ENCODE measurements at regions not wholly inside any gene's neighbourhood (a gene's known extent, or its start where the extent isn't known, plus 50 kb on each side); places are given as distances from the start of the nearest gene placed in this dataset.

DNA sequence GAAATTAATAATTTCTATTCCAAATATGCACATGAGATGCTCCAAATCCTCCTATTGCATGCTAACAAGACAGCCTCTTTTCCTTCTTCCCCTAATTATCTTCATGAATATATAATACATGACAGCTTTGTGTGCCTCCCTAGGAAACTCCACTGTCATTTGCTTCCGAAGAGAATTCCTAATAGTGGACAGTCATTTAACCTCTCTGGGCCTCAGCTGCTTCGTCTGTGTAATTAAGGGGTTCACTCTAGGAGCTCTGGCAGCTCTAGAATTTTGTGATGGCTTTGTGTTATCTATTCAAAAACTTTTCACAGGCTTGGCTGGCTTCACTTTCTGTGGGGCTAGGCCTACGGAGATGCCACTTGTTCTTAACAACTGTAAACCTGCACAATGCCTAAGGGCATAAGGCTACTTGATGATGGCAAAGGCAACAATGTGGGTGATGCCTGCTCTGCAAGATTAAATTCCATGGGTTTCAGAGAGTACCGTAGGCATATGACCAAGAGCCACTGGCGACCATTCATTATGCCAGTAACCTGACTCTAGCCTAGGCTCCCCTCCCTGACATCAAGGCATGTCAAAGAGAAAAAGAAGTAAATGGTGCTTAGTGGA lies 333.8 kb upstream of the UMPS start:
- POLR2A ChIA-PET (ENCODE audit: partially characterized antibody), result no interaction called here
- WGBS, 2 experiments (ENCODE audit: extremely low coverage in 1 of 2, insufficient coverage in 1 of 2, insufficient read length in 1 of 2, insufficient replicate concordance in 2 of 2, low coverage in 1 of 2, low lambda C conversion rate in 2 of 2, missing lambda C conversion rate in 1 of 2), result 82% methylated on average over 5 of the region's 5 CpGs; no CpG with 5 or more reads in 1 of the 2 experiments
- TF ChIP-seq, protein P1, sequence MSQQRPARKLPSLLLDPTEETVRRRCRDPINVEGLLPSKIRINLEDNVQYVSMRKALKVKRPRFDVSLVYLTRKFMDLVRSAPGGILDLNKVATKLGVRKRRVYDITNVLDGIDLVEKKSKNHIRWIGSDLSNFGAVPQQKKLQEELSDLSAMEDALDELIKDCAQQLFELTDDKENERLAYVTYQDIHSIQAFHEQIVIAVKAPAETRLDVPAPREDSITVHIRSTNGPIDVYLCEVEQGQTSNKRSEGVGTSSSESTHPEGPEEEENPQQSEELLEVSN (IDR thresholded peaks at IDR 0.05), result no peak
- TF ChIP-seq GABPA (IDR thresholded peaks at IDR 0.05; ENCODE audit: borderline replicate concordance, insufficient read depth, low read length) (no peak), CEBPB (IDR thresholded peaks at IDR 0.05; ENCODE audit: low read depth, low read length) (no peak), JUN (IDR thresholded peaks at IDR 0.05; ENCODE audit: low read depth, low read length) (no peak), SRF (IDR thresholded peaks at IDR 0.05; ENCODE audit: low read depth, low read length) (no peak), SIX5 (IDR thresholded peaks at IDR 0.05; ENCODE audit: low read depth, low read length) (no peak), CTBP2 (IDR thresholded peaks at IDR 0.05; ENCODE audit: borderline replicate concordance, insufficient read depth, insufficient read length, low read length) (no peak), CHD1 (IDR thresholded peaks at IDR 0.05; ENCODE audit: low read depth, low read length) (no peak), USF2 (IDR thresholded peaks at IDR 0.05; ENCODE audit: low read length) (no peak), MAFK (IDR thresholded peaks at IDR 0.05; ENCODE audit: low read depth, low read length) (no peak), RXRA (IDR thresholded peaks at IDR 0.05; ENCODE audit: insufficient read depth, low read depth, low read length) (no peak), KDM4A (IDR thresholded peaks at IDR 0.05; ENCODE audit: low read depth, low read length, severe bottlenecking) (no peak), ZNF274 (IDR thresholded peaks at IDR 0.05; ENCODE audit: borderline replicate concordance, extremely low read depth, low read length) (no peak)

More for the DNA sequence above, 333.8 kb upstream of the UMPS start:
- H3K56ac ChIP-seq (replicated peaks; ENCODE audit: insufficient read length, low read depth, low read length), result no peak overlapping the region
- no peaks in the 10 kb centered on the region for H3K36me3 ChIP-seq (ENCODE audit: control insufficient read depth in 2 of 4, insufficient read depth in 4 of 4, low read length in 3 of 4)
- H3K23me2 ChIP-seq (ENCODE audit: low read depth, low read length), result no peaks in the 10 kb centered on the region
- H3K4me2 ChIP-seq (ENCODE audit: insufficient read depth in 1 of 2, low read depth in 2 of 2, low read length in 2 of 2), result no peak overlapping the region
- H4K20me1 ChIP-seq (replicated peaks in 1 of 2; ENCODE audit: control insufficient read depth in 1 of 2, insufficient read depth in 2 of 2, low read length in 2 of 2), result no peaks in the 10 kb centered on the region
- no peak overlapping the region for H2BK12ac ChIP-seq (ENCODE audit: low read depth, low read length)
- no peak overlapping the region for H2BK20ac ChIP-seq (ENCODE audit: low read length)
- no peaks in the 10 kb centered on the region for H3K79me1 ChIP-seq (ENCODE audit: low read depth, low read length)
- no peak overlapping the region for H3K18ac ChIP-seq (ENCODE audit: extremely low read depth, low read length)
- H3K79me2 ChIP-seq (ENCODE audit: control insufficient read depth in 1 of 2, insufficient read depth in 2 of 2, low read length in 2 of 2), result no peaks in the 10 kb centered on the region
- no peak overlapping the region for H3K4me3 ChIP-seq (ENCODE audit: extremely low read depth in 1 of 4, insufficient read depth in 2 of 4, low read depth in 3 of 4, low read length in 4 of 4)
- no peak overlapping the region for H3K27ac ChIP-seq (ENCODE audit: low read depth, low read length)
- FAIRE-seq (no peak), DNase-seq (ENCODE audit: low read depth in 1 of 2, low spot score in 2 of 2) (no peak)
- no peak overlapping the region for H3K23ac ChIP-seq (ENCODE audit: insufficient read length)
- H2BK5ac ChIP-seq (ENCODE audit: low read depth, low read length), result no peak overlapping the region
- H3K4me1 ChIP-seq (replicated peaks in 1 of 4; ENCODE audit: control insufficient read depth in 3 of 4, insufficient read depth in 4 of 4, low read length in 3 of 4), result no peaks in the 10 kb centered on the region; a peak in 2 of 7 replicates
- H3K9me3 ChIP-seq (ENCODE audit: insufficient read depth in 2 of 2, low read depth in 1 of 2, low read length in 1 of 2), result no peaks in the 10 kb centered on the region
- no peaks in the 10 kb centered on the region for H3K27me3 ChIP-seq (replicated peaks in 1 of 4; ENCODE audit: control insufficient read depth in 3 of 4, extremely low read depth in 1 of 4, insufficient read depth in 3 of 4, low read length in 3 of 4)
- H4K8ac ChIP-seq (ENCODE audit: extremely low read depth, insufficient read depth, low read length), result no peak overlapping the region
- H2AK5ac ChIP-seq (ENCODE audit: low read depth, low read length), result no peak overlapping the region
- H3K9ac ChIP-seq (replicated peaks in 1 of 4; ENCODE audit: extremely low read depth in 1 of 4, low read depth in 3 of 4, low read length in 3 of 4), result no peak overlapping the region
- H3K4ac ChIP-seq (replicated peaks; ENCODE audit: insufficient read length, low read depth, low read length), result no peak overlapping the region
- CTCF ChIA-PET (ENCODE audit: partially characterized antibody), result no interaction called here
- no peak overlapping the region for H2AFZ ChIP-seq (ENCODE audit: low read length)
- H4K5ac ChIP-seq (ENCODE audit: insufficient read length, low read depth, low read length), result no peak overlapping the region
- no peak overlapping the region for H2BK120ac ChIP-seq (replicated peaks; ENCODE audit: low read depth, low read length)
- no peak overlapping the region for H3K14ac ChIP-seq (ENCODE audit: insufficient read length)
- H4K91ac ChIP-seq (replicated peaks; ENCODE audit: insufficient read length, low read length), result no peak overlapping the region
- no peak overlapping the region for H2BK15ac ChIP-seq (ENCODE audit: low read length)
